Right lobe of liver (tissue), 6 donors: ENCODE measurements at regions not wholly inside any gene's neighbourhood (a gene's known extent, or its start where the extent isn't known, plus 50 kb on each side); places are given as distances from the start of the nearest gene placed in this dataset.

ENCODE experiments used
- ATAC-seq, 4 donors: fragments of 200-7000 bp; cut with Tn5 transposase; one replicate each; pipeline ENCODE4 v1.9.1; 2020; ENCODE audit warnings: mild to moderate bottlenecking in 4 of 4, moderate library complexity in 4 of 4
- DNase-seq, 3 donors: peaks; one replicate each; pipeline ENCODE4 v3.0.0-alpha.2; 2020
- H3K27ac ChIP-seq, 3 donors: fragments of 200-600 bp; one replicate each; pipeline ENCODE4 v1.8.0; 2022
- H3K27me3 ChIP-seq, 2 donors: fragments of 200-600 bp; one replicate each; pipeline ENCODE4 v1.8.0; 2022
- H3K36me3 ChIP-seq, 4 donors: fragments of 200-600 bp; sonication (generic) in 1 of 4; one replicate each; pipeline versions ENCODE4 v1.5.1 to v1.8.0; 2017 to 2022; ENCODE audit warnings: control low read depth in 1 of 4
- H3K4me1 ChIP-seq, 4 donors: fragments of 200-600 bp; sonication (generic) in 1 of 4; one replicate each; pipeline versions ENCODE4 v1.5.1 to v1.8.0; 2017 to 2022; ENCODE audit warnings: control low read depth in 1 of 4
- H3K4me3 ChIP-seq, 3 donors: fragments of 200-600 bp; one replicate each; pipeline ENCODE4 v1.8.0; 2022
- H3K9me3 ChIP-seq, 4 donors: fragments of 200-600 bp; sonication (generic) in 1 of 4; one replicate each; pipeline versions ENCODE4 v1.5.1 to v1.8.0; 2017 to 2022; ENCODE audit warnings: control low read depth in 1 of 4
- POLR2A ChIP-seq: fragments of 450-650 bp; IDR thresholded peaks from one replicate; pipeline ENCODE4 v1.6.1; 2017; ENCODE audit warnings: antibody characterized with exemption, mild to moderate bottlenecking
- WGBS: methylation state at CpG from one replicate; pipeline ENCODE4 v1.1.6; 2018; ENCODE audit warnings: low coverage, low lambda C conversion rate; ENCODE audit not compliant: insufficient coverage; ENCODE audit errors: missing lambda C conversion rate; 5-methylcytosine and 5-hydroxymethylcytosine counted together
- intact Hi-C, 2 donors: fragments of 100-400 bp; cut with DNase I; formaldehyde crosslinking; loops; one replicate each; pipeline versions ENCODE4 v1.11.2 to v1.14.1; 2022
- TF ChIP-seq, protein P1 (sequence below), 4 donors: fragments of 200-600 bp in 3 of 4; fragments of 450-650 bp in 1 of 4; IDR thresholded peaks; one replicate each; pipeline versions ENCODE4 v1.5.1 to v1.8.0; 2016 to 2022; ENCODE audit warnings: antibody characterized with exemption in 4 of 4, mild to moderate bottlenecking in 2 of 4
- donor health status: DM: no; HTN: yes; CAD: no.
- donor health status: DM: no; HTN: no; CAD: no.
- donor health status: DM: no; HTN: no; CAD: no.
- donor health status: DM: no; HTN: yes; CAD: no.
- donor health status: DM: no; HTN: yes; CAD: no.

DNA sequence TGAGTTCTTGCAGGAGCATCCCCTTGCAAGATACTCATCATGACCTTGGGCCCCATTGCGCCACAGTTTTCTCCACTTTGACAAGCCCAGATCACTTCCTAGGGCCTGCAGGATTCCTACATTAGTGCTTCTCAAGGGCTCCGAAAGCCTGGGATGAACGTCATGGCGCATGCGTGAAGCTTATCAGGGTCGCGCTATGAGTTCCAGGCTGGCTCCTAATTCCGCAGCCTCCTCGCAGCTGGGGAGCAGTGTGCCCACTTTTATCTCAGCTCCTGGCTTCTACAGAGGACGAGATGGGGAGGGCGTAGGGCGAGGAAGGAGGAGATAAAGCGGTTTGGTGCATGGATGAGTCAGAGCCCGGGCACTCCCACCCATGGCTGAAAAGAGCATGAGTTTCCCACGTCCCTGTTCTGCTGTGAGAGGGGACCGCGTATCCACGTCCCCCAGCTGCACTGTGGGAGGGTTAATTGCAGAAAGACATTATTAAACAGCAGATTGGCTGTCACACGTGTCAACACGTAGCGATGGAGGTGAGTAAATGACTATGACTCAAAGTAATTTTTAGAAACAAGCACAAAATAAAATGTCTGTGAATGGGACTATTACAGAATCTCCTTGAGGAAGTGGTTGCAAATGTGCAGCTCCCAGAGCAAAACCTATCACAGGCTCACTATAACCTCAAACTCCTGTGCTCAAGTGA, 72.9 kb upstream of the DSP start:
- ATAC-seq (peak in 1 of 4 donors; percentile 38), DNase-seq (no peak)
- 57% methylated on average over 12 of the region's 21 CpGs for WGBS
- TF ChIP-seq POLR2A: no peak
- TF ChIP-seq, protein P1, sequence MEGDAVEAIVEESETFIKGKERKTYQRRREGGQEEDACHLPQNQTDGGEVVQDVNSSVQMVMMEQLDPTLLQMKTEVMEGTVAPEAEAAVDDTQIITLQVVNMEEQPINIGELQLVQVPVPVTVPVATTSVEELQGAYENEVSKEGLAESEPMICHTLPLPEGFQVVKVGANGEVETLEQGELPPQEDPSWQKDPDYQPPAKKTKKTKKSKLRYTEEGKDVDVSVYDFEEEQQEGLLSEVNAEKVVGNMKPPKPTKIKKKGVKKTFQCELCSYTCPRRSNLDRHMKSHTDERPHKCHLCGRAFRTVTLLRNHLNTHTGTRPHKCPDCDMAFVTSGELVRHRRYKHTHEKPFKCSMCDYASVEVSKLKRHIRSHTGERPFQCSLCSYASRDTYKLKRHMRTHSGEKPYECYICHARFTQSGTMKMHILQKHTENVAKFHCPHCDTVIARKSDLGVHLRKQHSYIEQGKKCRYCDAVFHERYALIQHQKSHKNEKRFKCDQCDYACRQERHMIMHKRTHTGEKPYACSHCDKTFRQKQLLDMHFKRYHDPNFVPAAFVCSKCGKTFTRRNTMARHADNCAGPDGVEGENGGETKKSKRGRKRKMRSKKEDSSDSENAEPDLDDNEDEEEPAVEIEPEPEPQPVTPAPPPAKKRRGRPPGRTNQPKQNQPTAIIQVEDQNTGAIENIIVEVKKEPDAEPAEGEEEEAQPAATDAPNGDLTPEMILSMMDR (IDR thresholded peaks at IDR 0.05): no peak
- intact Hi-C loops: no loop called here
- Histone ChIP-seq H3K27me3 (no peaks in the 10 kb centered on the region), H3K9me3 (no peaks in the 10 kb centered on the region), H3K36me3 (no peaks in the 10 kb centered on the region), H3K27ac (no peak overlapping the region), H3K4me1 (no peaks in the 10 kb centered on the region), H3K4me3 (no peak overlapping the region)

- H3K4me1 ChIP-seq: no peaks in the 10 kb centered on the region
- no peak overlapping the region for H3K27ac ChIP-seq
- no peak overlapping the region for H3K4me3 ChIP-seq
- intact Hi-C loops: no loop called here
- TF ChIP-seq, protein P1 (IDR thresholded peaks at IDR 0.05): no peak
- TF ChIP-seq POLR2A: no peak
- DNase-seq: no peak
- 46% methylated on average over 4 of the region's 4 CpGs for WGBS
- no peaks in the 10 kb centered on the region for H3K9me3 ChIP-seq
- no peaks in the 10 kb centered on the region for H3K27me3 ChIP-seq
- H3K36me3 ChIP-seq: no peaks in the 10 kb centered on the region
- ATAC-seq: no peak
These were observed 71.8 kb upstream of the DSP start for GRCh38 chr6:7469696-7470095.

GRCh38 chr6:7471171-7471570, 70.3 kb upstream of the DSP start:
- no peak overlapping the region for H3K27ac ChIP-seq
- no peak for ATAC-seq
- DNase-seq: no peak
- no peaks in the 10 kb centered on the region for H3K4me1 ChIP-seq
- H3K9me3 ChIP-seq: no peaks in the 10 kb centered on the region
- WGBS: 60% methylated on average over 2 of the region's 2 CpGs
- TF ChIP-seq, protein P1 (IDR thresholded peaks at IDR 0.05): no peak
- no peak for TF ChIP-seq POLR2A
- intact Hi-C loops: no loop called here
- H3K36me3 ChIP-seq: no peaks in the 10 kb centered on the region
- H3K27me3 ChIP-seq: no peaks in the 10 kb centered on the region
- H3K4me3 ChIP-seq: no peak overlapping the region

DNA sequence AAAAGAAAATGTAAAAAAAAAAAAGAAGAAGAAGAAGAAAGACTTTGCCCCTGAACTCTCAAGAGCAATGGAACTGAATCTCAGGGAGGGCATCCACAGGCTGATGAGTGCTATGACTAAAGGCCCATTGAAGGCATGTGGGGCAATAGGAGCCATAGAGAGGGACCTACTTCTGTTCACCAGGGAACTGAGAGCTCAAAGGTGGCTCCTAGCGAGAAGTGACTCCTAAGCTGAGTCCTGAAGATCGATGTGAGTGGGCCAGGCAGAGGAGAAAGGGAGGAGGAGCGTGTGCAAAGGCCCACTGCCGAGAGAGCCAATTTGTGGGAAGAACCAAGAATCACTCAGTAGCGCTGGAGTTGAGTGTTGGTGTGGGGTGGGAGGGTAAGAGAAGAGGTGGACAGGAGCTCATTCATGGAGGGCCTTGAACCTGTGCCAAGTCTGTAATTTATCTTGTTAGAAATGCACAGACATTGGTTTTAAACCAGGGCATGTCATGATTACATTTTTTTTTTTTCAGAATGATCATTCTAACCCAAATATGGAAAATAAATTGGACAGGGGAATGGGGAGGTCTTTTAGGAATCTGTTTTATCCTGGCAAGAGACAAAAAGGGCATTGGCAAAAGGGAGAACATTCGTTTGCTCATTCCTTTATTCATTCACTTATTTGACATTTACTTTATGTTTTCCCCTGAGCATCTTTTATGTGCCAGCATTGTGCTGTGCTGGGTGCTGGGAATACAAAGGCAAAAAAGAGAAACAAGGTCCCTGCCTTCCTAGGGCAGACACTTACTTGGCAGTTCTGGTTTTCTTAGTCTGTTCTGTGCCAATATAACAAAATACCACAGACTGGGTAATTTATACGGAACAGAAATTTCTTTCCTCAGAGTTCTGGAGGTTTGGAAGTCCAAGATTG, 67.4 kb upstream of the DSP start:
- intact Hi-C loops: no loop called here
- no peak for TF ChIP-seq POLR2A
- TF ChIP-seq, protein P1 (IDR thresholded peaks at IDR 0.05): no peak
- Histone ChIP-seq H3K4me3 (no peak overlapping the region), H3K4me1 (no peaks in the 10 kb centered on the region), H3K36me3 (no peaks in the 10 kb centered on the region), H3K27me3 (no peaks in the 10 kb centered on the region), H3K27ac (no peak overlapping the region), H3K9me3 (no peaks in the 10 kb centered on the region)
- no peak for DNase-seq
- 84% methylated on average over 6 of the region's 7 CpGs for WGBS
- no peak for ATAC-seq
